SU-DHL-6 (cell line): ENCODE measurements at regions not wholly inside any gene's neighbourhood (a gene's known extent, or its start where the extent isn't known, plus 50 kb on each side); places are given as distances from the start of the nearest gene placed in this dataset.

Experiments used
- H2AFZ ChIP-seq: fragments of 200-600 bp; sonication (generic); 2 replicates; pipeline ENCODE4 v1.6.1; 2014; ENCODE audit warnings: low read depth, mild to moderate bottlenecking, moderate library complexity, mixed read lengths, antibody characterized with exemption, low read length; ENCODE audit not compliant: severe bottlenecking
- H3F3A ChIP-seq: fragments of 200-600 bp; shearing (Covaris generic); 2 replicates; pipeline ENCODE4 v1.6.0; 2016; ENCODE audit warnings: antibody characterized with exemption, mild to moderate bottlenecking; ENCODE audit not compliant: insufficient read depth
- H3K27ac ChIP-seq: fragments of 200-600 bp; sonication (generic); 2 replicates; pipeline ENCODE4 v1.5.1; 2016; ENCODE audit warnings: low read depth, mild to moderate bottlenecking, low read length, moderate library complexity, mixed read lengths
- H3K27me3 ChIP-seq: fragments of 200-600 bp; sonication (generic), shearing (Covaris generic); 2 replicates; pipeline ENCODE4 v1.6.0; 2014; ENCODE audit warnings: mild to moderate bottlenecking, low read length
- H3K36me3 ChIP-seq: fragments of 200-600 bp; sonication (generic); 2 replicates; pipeline ENCODE4 v1.6.1; 2014; ENCODE audit warnings: mild to moderate bottlenecking, low read length, mixed read lengths
- H3K4me2 ChIP-seq: fragments of 300-600, 200-600 bp; shearing (Covaris generic), sonication (generic); 2 replicates; pipeline ENCODE4 v1.6.0; 2014; ENCODE audit warnings: low read length, low read depth, mild to moderate bottlenecking; ENCODE audit not compliant: poor library complexity, severe bottlenecking
- H3K4me3 ChIP-seq: fragments of 200-600 bp; sonication (generic); 2 replicates; pipeline ENCODE4 v1.5.1; 2014; ENCODE audit warnings: antibody characterized with exemption, low read length, mild to moderate bottlenecking, mixed read lengths; ENCODE audit not compliant: insufficient read depth, poor library complexity, severe bottlenecking
- H3K79me2 ChIP-seq: fragments of 200-600 bp; sonication (generic); 2 replicates; pipeline ENCODE4 v1.6.1; 2014; ENCODE audit warnings: mild to moderate bottlenecking, low read length, moderate library complexity; ENCODE audit not compliant: insufficient read depth
- H3K9ac ChIP-seq: fragments of 200-600 bp; sonication (generic); 2 replicates; pipeline ENCODE4 v1.7.0; 2014; ENCODE audit warnings: mild to moderate bottlenecking, low read length
- H3K9me2 ChIP-seq: fragments of 200-600 bp; sonication (generic); replicated peaks from 2 replicates; pipeline ENCODE4 v1.6.1; 2014; ENCODE audit warnings: low read length; ENCODE audit not compliant: insufficient read depth
- H3K9me3 ChIP-seq: fragments of 200-600 bp; sonication (generic); 2 replicates; pipeline ENCODE4 v1.6.1; 2014; ENCODE audit warnings: low read length, mixed read lengths; ENCODE audit not compliant: insufficient read depth
- H4K20me1 ChIP-seq: fragments of 200-600 bp; sonication (generic); 2 replicates; pipeline ENCODE4 v1.6.1; 2014; ENCODE audit warnings: low read depth, mild to moderate bottlenecking, antibody characterized with exemption, low read length, moderate library complexity, mixed read lengths
- EZH2phosphoT487 ChIP-seq: fragments of 200-600 bp; sonication (generic), shearing (Covaris generic); conservative IDR thresholded peaks from 2 replicates; pipeline ENCODE4 v1.6.1; 2018; ENCODE audit warnings: mild to moderate bottlenecking, antibody characterized with exemption, low read length, moderate library complexity, mixed read lengths
- TF ChIP-seq, protein P1 (sequence below): fragments of 200-600 bp; sonication (generic); IDR thresholded peaks from one replicate; pipeline ENCODE4 v1.5.1; 2017; ENCODE audit warnings: antibody characterized with exemption, mild to moderate bottlenecking, low read length, moderate library complexity; ENCODE audit not compliant: insufficient read depth, poor library complexity, severe bottlenecking

DNA sequence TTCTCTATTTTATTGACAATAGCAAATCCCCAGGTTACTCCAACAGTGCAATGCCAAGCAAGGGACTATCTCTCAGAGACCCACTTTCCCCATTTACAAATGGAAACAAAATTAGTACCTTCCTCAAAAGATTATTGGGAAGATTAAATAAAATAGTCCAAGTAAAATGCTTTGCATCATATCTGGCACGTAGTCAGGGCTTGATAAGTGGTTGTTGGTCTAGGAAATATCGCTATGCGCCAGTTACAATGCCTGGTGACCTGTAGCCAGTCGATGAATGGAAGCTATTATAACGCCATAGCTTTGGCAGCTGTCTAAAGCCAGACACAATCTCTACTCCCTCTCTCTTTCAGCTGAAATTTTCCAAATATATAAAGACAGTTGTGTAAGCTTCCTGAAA, 220.3 kb downstream of the RAP2A start:
- Histone ChIP-seq H3K9ac (no peak overlapping the region), H3K4me2 (no peak overlapping the region), H3K36me3 (no peaks in the 10 kb centered on the region), H2AFZ (no peak overlapping the region), H4K20me1 (no peaks in the 10 kb centered on the region), H3K27me3 (no peaks in the 10 kb centered on the region), H3K27ac (no peak overlapping the region), H3F3A (no peaks in the 10 kb centered on the region), H3K9me2 (no peaks in the 10 kb centered on the region), H3K79me2 (no peaks in the 10 kb centered on the region), H3K4me3 (no peak overlapping the region), H3K9me3 (no peaks in the 10 kb centered on the region)
- TF ChIP-seq, protein P1, sequence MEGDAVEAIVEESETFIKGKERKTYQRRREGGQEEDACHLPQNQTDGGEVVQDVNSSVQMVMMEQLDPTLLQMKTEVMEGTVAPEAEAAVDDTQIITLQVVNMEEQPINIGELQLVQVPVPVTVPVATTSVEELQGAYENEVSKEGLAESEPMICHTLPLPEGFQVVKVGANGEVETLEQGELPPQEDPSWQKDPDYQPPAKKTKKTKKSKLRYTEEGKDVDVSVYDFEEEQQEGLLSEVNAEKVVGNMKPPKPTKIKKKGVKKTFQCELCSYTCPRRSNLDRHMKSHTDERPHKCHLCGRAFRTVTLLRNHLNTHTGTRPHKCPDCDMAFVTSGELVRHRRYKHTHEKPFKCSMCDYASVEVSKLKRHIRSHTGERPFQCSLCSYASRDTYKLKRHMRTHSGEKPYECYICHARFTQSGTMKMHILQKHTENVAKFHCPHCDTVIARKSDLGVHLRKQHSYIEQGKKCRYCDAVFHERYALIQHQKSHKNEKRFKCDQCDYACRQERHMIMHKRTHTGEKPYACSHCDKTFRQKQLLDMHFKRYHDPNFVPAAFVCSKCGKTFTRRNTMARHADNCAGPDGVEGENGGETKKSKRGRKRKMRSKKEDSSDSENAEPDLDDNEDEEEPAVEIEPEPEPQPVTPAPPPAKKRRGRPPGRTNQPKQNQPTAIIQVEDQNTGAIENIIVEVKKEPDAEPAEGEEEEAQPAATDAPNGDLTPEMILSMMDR: no peak
- TF ChIP-seq EZH2phosphoT487: no peak

DNA sequence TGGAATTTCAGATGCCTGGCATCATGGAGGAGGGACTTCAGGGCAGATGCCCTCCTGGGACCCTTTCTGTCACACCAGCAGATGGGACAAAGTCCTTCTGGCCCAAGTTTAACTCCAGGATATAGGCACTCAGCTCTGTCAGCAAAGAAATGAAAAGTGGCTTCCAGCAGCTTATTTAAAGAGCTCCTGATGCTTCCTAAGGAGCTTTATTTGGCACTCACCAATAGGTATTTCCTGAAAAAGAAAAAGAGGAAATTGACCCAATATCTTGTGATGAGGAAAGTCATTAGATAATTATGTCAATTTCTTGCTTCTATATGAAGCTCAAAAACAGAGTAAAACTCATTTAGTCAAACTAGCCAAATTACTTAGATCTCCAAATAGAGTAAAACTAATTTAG, 224.6 kb downstream of the RAP2A start:
- Histone ChIP-seq H3K4me3 (no peak overlapping the region), H3K27ac (no peak overlapping the region), H2AFZ (no peak overlapping the region), H4K20me1 (no peaks in the 10 kb centered on the region), H3F3A (no peaks in the 10 kb centered on the region), H3K9ac (no peak overlapping the region), H3K79me2 (no peaks in the 10 kb centered on the region), H3K36me3 (no peaks in the 10 kb centered on the region), H3K27me3 (no peaks in the 10 kb centered on the region), H3K9me2 (no peaks in the 10 kb centered on the region), H3K4me2 (no peak overlapping the region), H3K9me3 (no peaks in the 10 kb centered on the region)
- TF ChIP-seq, protein P1: no peak
- no peak for TF ChIP-seq EZH2phosphoT487

DNA sequence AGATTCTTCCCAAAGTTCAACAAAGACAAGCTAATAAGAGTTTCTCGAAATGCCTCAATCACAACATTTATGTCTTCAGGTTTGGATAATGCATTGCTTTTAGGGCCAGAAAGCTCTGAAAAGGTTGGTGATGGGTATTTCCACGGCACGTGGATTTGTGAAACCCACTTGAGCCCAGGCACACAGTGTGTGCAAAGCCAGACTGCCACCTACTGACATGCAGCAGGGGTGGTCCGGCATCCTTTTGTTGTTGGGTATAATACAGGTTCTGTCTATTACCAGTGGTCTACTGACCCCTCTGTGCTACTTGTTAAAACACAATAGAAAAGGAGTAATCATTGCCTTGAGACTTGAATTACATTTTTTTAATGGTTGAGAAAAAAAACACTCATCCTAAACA, 225.6 kb downstream of the RAP2A start:
- H3F3A ChIP-seq: no peaks in the 10 kb centered on the region
- H3K9ac ChIP-seq: no peak overlapping the region
- no peak for TF ChIP-seq EZH2phosphoT487
- TF ChIP-seq, protein P1: no peak
- H3K27ac ChIP-seq: no peak overlapping the region
- H3K4me2 ChIP-seq: no peak overlapping the region
- no peaks in the 10 kb centered on the region for H4K20me1 ChIP-seq
- no peak overlapping the region for H2AFZ ChIP-seq
- H3K36me3 ChIP-seq: no peaks in the 10 kb centered on the region
- H3K79me2 ChIP-seq: no peaks in the 10 kb centered on the region
- no peaks in the 10 kb centered on the region for H3K9me3 ChIP-seq
- no peaks in the 10 kb centered on the region for H3K9me2 ChIP-seq
- no peaks in the 10 kb centered on the region for H3K27me3 ChIP-seq
- no peak overlapping the region for H3K4me3 ChIP-seq
